ENCODE measurements at regions not wholly inside any gene's neighbourhood (a gene's known extent, or its start where the extent isn't known, plus 50 kb on each side); places are given as distances from the start of the nearest gene placed in this dataset.
"Not testable (repeated sequence)": the region's sequence is repeated elsewhere in the genome, so short reads cannot be mapped to it uniquely, and the experiment has no call there.

DNA sequence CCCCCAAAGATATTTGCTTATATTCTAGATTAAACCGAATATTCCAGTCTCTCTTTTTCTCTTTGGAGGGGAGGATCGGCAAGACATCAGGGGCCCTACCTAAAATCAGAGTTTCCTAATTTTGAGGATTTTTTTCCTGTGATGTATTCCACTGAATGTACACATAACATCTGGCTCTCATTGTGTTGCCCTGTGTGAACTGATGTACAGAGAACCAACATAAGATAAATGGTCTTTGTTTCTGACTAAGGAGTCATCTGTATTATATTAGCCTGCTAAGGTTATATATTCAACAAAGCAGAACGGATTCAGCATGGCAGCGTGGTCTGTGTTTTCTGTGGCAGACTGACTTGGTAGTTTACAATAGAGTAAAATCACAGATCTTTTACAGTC is 114.8 kb upstream of the NCAM2 start:
- DNase-seq (ENCODE audit: extremely low spot score): no peak
- Histone ChIP-seq H3K4me1 (no peaks in the 10 kb centered on the region), H3K4me3 (no peak overlapping the region), H3K27ac (replicated peaks in 1 of 4) (no peak overlapping the region), H3K36me3 (no peaks in the 10 kb centered on the region), H3K27me3 (no peaks in the 10 kb centered on the region), H3K9me3 (no peaks in the 10 kb centered on the region)
- TF ChIP-seq POLR2AphosphoS5 (IDR thresholded peaks at IDR 0.05): no peak
- TF ChIP-seq EP300 (IDR thresholded peaks at IDR 0.05): no peak
- TF ChIP-seq POLR2A (IDR thresholded peaks at IDR 0.05; ENCODE audit: low read depth): no peak
- TF ChIP-seq, protein P1, sequence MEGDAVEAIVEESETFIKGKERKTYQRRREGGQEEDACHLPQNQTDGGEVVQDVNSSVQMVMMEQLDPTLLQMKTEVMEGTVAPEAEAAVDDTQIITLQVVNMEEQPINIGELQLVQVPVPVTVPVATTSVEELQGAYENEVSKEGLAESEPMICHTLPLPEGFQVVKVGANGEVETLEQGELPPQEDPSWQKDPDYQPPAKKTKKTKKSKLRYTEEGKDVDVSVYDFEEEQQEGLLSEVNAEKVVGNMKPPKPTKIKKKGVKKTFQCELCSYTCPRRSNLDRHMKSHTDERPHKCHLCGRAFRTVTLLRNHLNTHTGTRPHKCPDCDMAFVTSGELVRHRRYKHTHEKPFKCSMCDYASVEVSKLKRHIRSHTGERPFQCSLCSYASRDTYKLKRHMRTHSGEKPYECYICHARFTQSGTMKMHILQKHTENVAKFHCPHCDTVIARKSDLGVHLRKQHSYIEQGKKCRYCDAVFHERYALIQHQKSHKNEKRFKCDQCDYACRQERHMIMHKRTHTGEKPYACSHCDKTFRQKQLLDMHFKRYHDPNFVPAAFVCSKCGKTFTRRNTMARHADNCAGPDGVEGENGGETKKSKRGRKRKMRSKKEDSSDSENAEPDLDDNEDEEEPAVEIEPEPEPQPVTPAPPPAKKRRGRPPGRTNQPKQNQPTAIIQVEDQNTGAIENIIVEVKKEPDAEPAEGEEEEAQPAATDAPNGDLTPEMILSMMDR (IDR thresholded peaks at IDR 0.05): no peak
- intact Hi-C loops (cut with DNase I): no loop called here
- 61% methylated on average over 4 of the region's 4 CpGs for WGBS

DNA sequence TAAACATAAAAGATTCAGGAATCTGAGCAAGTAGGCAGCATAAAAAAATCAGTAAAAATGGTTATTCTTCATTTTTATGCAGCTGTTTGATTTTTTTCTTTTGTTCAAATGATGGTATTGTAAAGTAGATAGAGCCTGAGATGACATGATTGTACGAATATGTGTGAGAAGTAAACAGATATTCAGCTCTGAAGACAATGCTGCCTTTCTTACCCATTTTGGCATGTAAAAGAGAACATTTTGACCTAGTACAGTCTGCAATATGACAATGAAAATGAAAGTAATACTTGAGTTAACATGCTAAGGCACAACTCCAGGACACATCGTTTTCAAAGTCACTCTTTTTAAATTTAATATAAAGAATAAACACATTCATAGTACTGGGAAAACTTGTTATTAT is 95.7 kb upstream of the NCAM2 start:
- intact Hi-C loops (cut with DNase I): no loop called here
- Histone ChIP-seq H3K36me3 (no peaks in the 10 kb centered on the region), H3K27me3 (no peaks in the 10 kb centered on the region), H3K4me1 (no peaks in the 10 kb centered on the region), H3K9me3 (no peaks in the 10 kb centered on the region), H3K4me3 (no peak overlapping the region), H3K27ac (replicated peaks in 1 of 4) (peak overlapping the region in 2 of 4 donors; percentile 8 to 11)
- 51% methylated on average over 2 of the region's 2 CpGs for WGBS
- no peak for DNase-seq (ENCODE audit: extremely low spot score)
- no peak for TF ChIP-seq POLR2AphosphoS5 (IDR thresholded peaks at IDR 0.05)
- TF ChIP-seq EP300 (IDR thresholded peaks at IDR 0.05): no peak
- TF ChIP-seq, protein P1 (IDR thresholded peaks at IDR 0.05): no peak
- no peak for TF ChIP-seq POLR2A (IDR thresholded peaks at IDR 0.05; ENCODE audit: low read depth)

DNA sequence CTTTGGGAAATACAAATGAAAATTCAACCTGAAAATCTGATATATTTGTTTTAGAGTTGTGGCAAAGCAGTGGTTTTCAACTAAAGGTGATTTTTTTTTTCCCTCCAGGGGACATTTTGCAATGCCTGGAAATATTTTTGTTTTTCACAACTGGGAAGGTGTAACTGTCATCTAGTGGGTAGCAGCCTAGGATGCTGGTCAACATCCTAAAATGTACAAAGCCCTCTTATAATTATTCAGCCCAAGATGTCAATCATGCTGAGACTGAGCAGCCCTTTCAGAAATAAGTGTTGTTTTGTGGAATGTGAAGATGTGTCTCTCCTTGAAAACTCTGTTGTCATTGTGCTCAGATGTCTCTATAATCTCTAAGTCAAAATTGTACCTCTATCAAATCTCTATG is 95.2 kb upstream of the NCAM2 start:
- Histone ChIP-seq H3K36me3 (no peaks in the 10 kb centered on the region), H3K4me3 (no peak overlapping the region), H3K27me3 (no peaks in the 10 kb centered on the region), H3K9me3 (no peaks in the 10 kb centered on the region), H3K27ac (replicated peaks in 1 of 4) (peak overlapping the region in 1 of 4 donors; percentile 11), H3K4me1 (no peaks in the 10 kb centered on the region)
- intact Hi-C loops (cut with DNase I): no loop called here
- TF ChIP-seq EP300 (IDR thresholded peaks at IDR 0.05) (no peak), POLR2AphosphoS5 (IDR thresholded peaks at IDR 0.05) (no peak), POLR2A (IDR thresholded peaks at IDR 0.05; ENCODE audit: low read depth) (no peak)
- TF ChIP-seq, protein P1 (IDR thresholded peaks at IDR 0.05): no peak
- DNase-seq (ENCODE audit: extremely low spot score): no peak

DNA sequence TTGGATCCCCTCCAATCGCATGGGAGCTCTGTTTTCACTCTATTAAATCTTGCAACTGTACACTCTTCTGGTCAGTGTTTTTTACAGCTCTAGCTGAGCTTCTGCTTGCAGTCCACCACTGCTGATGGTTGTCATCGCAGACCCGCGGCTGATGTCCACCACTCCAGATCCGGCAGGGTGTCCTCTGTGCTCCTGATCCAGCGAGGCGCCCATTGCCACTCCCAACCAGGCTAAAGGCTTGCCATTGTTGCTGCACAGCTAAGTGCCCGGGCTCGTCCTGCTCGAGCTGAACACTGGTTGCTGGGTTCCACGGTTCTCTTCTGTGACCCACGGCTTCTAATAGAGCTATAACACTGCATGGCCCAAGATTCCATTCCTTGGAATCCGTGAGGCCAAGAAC is 70.7 kb upstream of the NCAM2 start:
- WGBS: 72% methylated on average over 13 of the region's 13 CpGs

DNA sequence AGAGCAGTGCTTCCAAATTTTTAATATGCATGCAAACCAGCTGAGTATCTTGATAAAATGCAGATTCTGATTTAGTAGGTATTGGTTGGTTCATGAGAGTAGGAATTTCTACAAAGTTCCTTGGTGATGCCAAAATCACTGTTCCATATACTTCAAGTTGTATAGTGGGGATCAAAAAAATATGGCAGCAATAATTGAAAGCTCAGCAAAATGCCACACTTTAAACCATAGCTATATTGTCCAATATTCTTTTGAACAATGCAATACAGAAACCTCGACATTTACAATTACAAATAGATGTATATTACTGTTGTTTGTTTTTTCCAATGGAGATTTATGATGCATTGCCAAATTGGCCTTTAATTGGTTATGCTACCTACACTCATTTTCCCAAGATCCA is 55.7 kb upstream of the NCAM2 start:
- Histone ChIP-seq H3K27ac (replicated peaks in 1 of 4) (no peak overlapping the region), H3K27me3 (no peaks in the 10 kb centered on the region), H3K9me3 (no peaks in the 10 kb centered on the region), H3K4me1 (no peaks in the 10 kb centered on the region), H3K36me3 (no peaks in the 10 kb centered on the region), H3K4me3 (no peak overlapping the region)
- TF ChIP-seq POLR2AphosphoS5 (IDR thresholded peaks at IDR 0.05) (no peak), EP300 (IDR thresholded peaks at IDR 0.05) (no peak), POLR2A (IDR thresholded peaks at IDR 0.05; ENCODE audit: low read depth) (no peak)
- TF ChIP-seq, protein P1 (IDR thresholded peaks at IDR 0.05): no peak
- no peak for DNase-seq (ENCODE audit: extremely low spot score)
- 81% methylated on average over 1 of the region's 1 CpG for WGBS
- intact Hi-C loops (cut with DNase I): no loop called here

More for the DNA sequence above, 70.7 kb upstream of the NCAM2 start:
- H3K4me3 ChIP-seq; DNase-seq (ENCODE audit: extremely low spot score); H3K27me3 ChIP-seq; intact Hi-C loops (cut with DNase I); H3K4me1 ChIP-seq; H3K9me3 ChIP-seq; H3K36me3 ChIP-seq; H3K27ac ChIP-seq (replicated peaks in 1 of 4): not testable (repeated sequence)
